Putamen (tissue), 1 donor: ENCODE measurements at regions not wholly inside any gene's neighbourhood (a gene's known extent, or its start where the extent isn't known, plus 50 kb on each side); places are given as distances from the start of the nearest gene placed in this dataset.
A peak's percentile ranks its signal among the peaks of the same experiment; 100 is the strongest.

Experiments used
- DNase-seq: peaks from one replicate; pipeline ENCODE4 v3.0.0-alpha.2; 2016; ENCODE audit warnings: low spot score

DNA sequence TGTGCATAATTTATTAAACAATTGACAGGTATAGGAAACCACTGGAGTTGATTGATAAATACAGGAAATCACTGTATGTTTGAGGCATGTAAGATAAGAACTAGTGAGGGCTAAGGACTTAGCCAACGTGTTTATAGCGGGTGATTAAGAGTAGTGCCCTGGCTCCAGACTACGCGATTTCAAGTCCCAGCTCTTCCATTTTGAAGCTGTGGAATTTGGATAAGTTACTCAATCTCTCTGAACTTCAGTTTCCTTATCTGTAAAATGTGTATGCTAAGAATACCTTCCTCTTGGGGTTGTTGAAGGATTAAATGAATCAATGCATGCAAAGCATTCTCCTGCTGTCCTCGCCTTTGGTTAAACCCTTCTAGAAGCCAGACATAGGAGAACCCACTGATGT lies 143.3 kb upstream of the GJB5 start:
- DNase-seq, result no peak

- no peak for DNase-seq
Measured at GRCh38 chr1:34612091-34612827, 142.6 kb upstream of the GJB5 start.

DNA sequence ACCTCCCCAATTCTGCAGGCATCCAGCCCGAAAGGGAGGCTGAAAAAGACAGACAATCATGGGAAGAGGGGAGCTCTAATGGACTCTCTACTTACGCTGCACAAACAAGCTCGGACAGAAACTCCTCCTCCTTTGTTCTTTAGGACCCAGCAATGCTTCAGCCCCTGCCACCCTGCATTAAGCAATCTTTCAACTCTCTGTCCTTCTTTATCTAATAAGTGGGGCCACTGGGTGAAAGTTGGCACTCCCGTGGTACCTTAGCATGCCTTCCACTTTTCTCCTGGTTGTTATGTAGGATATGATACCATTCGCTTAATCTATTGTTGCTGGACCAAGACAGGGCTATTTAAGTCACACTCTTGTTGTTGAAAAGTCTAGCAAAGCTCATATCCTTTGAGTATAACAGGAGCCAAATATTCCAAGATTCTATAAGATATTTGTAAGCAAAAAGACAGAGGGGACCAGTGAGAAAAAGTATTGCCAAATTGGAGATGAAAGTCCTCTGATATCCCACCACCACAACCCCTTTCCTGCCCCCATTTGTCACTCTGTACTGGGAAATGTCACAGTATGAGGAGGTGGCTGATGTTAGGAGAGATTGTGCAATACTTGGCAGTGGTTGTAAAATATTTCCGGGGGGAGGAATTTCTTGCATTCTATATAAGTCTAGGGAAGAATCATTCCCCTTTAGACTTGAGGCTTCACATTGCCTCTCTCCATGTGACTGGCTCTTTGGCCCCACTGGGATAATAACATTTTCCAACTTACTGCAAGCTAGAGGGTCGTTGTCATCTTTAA lies 137.3 kb upstream of the GJB5 start:
- peak; percentile 9 for DNase-seq

DNA sequence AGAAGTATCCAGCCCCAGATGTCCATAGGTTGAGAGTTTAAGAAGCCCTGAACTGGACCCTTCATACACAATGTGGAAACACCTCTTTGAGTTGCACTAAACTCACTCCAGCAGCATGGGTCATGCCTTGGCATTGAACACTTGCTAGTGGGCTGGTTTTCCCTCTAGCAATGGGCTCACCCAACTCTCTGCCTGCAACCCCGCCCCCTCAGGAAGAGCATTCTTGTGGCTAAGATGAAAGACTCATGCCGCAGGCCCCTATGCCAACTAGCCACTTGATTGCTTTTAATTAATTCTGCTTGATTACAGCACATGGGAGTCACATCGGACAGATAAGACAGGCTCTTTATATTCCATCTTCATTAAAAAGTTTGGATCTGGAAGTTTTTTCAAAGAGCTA lies 136.5 kb upstream of the GJB5 start:
- DNase-seq, result no peak

DNA sequence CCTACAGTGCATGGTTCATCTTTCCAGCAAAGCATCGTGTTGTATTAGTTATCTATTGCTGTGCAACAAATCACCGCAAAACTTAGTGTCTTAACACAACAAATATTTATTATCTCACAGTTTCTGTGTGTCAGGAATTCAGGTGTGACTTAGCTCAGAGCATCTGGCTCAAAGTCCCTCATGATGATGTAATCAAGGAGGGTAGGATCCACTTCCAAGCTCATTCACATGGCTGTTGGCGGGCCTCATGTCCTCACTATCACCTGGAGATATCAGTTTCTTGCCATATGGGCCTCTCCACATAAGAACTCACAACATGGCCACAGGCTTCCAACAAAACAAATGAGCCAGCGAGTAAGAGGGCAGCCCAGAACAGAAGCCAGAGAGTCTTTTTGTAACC lies 135.6 kb upstream of the GJB5 start:
- no peak for DNase-seq

DNA sequence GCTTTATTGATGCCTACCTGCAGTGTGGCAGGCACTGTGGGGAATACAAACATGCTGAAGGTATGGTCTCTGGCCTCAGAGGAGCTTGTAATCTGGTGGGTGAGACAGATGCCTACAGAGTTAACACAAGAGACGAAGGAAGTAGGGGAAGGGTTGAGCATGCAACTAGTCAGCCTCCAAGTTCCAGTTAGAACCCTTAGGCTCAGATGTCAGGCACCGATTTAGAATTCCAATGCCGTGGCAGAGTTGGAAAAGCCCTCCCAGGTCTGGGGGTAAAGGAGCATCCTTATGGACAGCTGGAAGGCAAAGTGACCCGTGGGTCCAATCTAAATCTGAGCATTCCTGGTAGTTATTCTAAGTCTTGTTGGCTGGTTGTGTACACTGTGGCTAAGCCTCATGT lies 132.9 kb upstream of the GJB5 start:
- DNase-seq, result no peak

- DNase-seq, result no peak
Measured at GRCh38 chr1:34625521-34626015, 129.3 kb upstream of the GJB5 start.

DNA sequence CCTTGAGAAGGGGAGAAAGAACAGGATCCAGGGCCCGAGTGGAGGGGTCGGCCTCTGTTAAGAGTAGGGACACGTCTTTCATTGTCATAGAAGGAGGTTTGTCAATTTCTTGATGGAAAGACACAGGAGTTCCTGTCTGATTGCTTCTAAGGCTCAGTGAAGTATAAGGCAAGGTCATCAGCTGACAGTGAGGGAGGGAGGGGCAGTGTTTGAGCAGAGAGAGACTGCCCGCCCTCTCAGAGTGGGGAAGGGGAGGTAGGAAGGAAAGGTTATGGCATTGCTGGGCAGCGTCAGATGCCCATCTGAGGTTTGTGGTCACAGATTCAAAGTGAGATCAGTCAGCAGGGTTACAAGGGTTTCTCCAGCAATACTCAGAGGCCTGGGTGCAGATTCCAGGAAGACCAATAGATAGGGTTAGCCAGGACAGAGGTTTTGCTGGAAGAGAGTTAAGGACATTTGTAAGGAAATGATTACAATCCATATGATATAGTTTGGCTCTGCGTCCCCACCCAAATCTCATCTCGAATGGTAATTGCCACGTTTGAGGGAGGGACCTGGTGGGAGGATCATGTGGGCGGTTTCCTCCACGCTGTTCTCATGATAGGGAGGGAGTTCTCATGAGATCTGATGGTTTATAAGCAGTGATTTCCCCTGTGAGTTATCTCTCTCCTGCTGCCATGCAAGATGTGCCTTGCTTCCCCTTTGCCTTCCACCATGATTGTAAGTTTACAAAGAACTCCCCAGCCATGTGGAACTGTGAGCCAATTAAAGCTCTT lies 127.2 kb upstream of the GJB5 start:
- DNase-seq, result no peak

DNA sequence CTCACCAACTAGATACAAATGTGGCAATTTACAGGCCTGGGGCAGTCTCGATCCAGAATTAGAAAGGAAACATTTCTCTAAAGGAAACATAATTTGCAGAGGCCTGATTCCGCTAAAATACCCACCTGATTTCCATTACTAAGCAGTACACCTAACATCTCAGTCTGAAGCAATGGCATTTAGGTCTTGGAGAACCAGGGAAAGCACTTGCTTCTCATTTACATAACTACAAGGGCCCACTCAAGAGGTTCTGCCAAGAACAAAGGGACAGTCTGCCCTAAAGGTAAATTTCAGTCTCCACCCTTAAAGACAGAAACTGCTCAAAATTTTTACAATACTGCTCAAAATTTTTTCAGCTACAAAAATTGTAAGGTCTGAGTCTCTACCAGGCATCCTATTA lies 123.7 kb upstream of the GJB5 start:
- DNase-seq, result no peak

DNA sequence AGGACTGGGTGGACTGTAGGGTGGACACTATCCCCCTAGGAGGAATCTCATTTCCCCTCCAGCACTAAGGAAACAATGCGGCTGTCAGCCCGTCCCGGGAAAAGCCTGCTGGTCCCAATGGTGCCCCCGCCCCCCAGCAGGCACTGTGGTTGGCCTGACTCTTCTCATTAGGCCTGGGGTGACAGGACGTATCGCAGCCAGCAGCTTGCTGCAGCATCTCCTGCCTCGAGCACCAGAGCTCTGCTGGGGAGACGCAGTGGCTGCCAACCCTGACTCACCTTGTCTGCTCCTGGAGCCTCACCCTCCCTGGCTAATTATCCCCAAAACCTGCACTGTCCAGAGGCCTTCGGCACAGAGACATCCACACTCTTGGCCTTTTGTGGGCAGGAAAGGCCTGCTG lies 115.1 kb upstream of the GJB5 start:
- DNase-seq, result no peak

GRCh38 chr1:34640654-34641401 lies 114.0 kb upstream of the GJB5 start:
- no peak for DNase-seq

DNA sequence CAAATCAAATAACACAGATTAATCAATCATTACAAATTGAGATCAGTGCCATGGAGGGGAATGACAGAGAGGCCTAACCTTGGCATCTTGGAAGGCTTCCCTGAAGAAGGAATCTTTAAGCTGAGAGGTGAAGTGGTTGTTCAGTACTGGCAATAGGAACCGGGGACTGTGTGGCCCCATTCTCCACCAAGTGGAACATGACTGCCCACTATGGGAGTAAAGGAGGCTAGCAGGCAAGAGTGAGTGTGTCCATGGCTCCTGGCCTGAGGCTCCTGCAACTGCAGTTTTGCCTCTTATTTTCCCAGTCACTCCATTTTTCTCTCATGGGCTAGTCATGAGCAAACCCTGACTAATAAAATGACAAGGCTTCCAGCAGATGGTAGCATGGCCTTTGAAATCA lies 112.2 kb upstream of the GJB5 start:
- no peak for DNase-seq

- peak; percentile 25 for DNase-seq
Measured at GRCh38 chr1:34645109-34645688, 109.6 kb upstream of the GJB5 start.

GRCh38 chr1:34645919-34646318 lies 108.9 kb upstream of the GJB5 start:
- DNase-seq, result no peak

DNA sequence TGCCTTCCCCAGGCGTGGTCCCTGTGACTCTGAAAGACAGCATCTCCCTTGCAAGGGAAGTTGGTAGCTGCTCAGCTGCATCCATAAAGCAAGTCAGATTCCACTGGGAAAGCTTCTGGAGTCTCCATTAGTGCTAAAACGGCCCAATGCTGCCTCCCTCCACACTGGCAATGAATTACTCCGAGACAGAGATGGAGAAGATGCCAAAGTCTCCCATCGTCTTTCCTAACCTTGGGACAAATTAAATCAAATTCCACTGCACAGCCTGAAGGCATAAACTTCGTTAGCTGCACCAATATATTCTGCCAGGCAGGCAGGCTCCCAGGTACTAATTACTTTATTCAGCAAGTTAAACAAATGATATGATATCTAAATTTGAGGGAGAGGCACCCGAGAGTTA lies 106.3 kb upstream of the GJB5 start:
- no peak for DNase-seq

DNA sequence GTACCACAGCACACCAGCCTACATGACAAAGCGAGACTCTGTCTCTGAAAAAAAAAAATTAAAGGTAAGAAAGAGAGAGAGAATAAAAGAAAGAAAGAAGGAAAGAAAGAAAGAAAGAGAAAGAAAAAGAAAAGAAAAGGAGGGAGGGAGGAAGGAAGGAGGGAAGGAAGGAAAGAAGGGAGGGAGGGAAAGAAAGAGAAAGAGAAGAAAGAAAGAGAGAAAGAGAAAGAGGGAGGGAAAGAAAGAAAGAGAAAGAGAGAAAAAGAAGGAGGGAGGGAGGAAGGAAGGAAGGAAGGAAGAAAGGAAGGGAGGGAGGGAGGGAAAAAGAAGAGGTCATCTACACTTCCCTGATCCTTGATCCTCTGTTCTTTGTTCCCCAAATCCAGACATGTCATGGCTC lies 104.8 kb upstream of the GJB5 start:
- no peak for DNase-seq

DNA sequence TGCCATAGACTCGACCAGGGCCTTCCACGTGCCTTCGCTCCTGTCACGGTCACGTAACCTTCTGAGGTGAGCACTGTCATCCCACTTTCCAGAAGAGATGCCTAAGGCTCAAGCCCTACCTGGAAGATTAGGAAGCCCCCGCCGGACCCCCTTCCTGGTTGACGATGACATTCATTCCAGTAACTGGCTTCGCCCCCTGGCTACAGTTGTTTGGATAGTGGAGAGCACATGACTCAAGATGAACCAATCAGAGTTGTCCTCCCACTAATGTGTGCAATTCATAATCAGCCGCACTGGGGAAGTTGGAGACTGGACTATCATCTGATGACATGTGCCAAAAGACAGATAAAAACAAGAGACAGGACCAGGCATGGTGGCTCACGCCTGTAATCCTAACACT lies 104.0 kb upstream of the GJB5 start:
- no peak for DNase-seq

- no peak for DNase-seq
Measured at GRCh38 chr1:34653110-34653509, 101.7 kb upstream of the GJB5 start.

- no peak for DNase-seq
Measured at GRCh38 chr1:34655206-34655874, 99.5 kb upstream of the GJB5 start.

GRCh38 chr1:34655875-34656240 lies 99.0 kb upstream of the GJB5 start:
- no peak for DNase-seq

DNA sequence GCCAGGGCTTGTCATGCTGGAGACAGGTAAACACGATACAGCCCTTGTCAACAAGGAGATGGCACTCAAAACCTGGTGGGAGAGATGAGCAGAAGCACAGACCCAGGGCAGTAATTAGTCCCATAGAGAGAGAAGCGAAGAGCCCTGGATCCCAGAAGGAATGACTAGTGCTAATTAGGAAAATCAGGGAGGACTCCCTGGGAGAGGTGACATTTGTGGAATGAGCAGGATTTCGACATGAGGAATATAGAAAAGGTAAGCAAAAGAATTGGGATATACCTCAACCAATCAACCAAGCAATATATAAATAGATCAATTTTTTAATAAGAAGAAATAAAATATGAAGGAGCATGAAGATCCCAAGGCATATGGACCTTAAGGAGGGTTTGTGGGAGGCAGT lies 98.5 kb upstream of the GJB5 start:
- no peak for DNase-seq
